ENCODE measurements at regions not wholly inside any gene's neighbourhood (a gene's known extent, or its start where the extent isn't known, plus 50 kb on each side); places are given as distances from the start of the nearest gene placed in this dataset.
"Not testable (repeated sequence)": the region's sequence is repeated elsewhere in the genome, so short reads cannot be mapped to it uniquely, and the experiment has no call there.

DNA sequence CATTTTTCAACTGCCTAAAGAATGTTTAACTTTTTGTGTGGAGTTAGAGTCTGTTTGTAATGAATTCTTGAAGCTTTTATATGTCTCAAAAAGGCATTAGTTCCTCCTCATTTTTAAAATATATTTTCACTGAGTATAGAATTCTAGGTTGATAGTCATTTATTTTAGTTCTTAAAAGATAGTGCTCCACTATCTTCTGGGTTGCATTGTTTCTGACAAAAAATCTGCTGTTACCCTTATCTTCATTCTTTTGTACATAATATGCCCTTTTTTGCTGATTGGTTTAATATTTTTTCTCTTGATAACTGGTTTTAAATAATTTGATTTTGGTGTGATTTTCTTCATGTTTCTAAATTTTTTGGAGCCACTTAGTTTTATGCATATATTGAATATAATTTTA, 754.7 kb upstream of the GYPC start:
- DNase-seq = no peak

DNA sequence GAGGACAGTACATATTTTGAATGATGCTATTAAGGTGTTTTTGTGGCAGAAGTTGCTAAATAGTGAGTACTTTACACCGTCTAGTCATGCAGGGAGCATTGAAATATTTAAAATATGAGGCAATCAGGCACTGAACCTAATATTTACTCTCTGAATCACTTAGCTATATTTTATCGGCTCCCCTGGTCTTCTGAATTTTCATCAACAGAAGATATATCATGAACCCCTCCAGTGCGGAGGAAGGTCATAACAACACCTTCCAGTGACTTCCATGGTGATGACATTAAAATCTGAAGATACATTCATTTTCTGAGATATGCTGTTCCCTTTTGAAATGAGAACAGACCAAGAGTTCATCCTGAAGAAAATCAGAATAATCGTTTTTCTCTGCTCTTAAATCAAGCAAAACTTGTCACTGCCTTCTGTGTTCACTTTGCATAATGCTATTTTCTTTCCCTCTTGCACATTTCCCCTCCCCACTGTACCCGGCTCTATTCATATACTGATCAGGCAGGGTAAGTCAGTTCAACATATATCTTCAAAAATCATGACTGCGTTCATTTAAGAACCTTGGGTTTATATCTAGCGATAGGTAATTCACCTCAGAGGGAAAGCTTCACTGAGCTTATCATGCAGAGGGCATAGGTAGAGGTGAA, 729.9 kb upstream of the GYPC start:
- DNase-seq = no peak

DNA sequence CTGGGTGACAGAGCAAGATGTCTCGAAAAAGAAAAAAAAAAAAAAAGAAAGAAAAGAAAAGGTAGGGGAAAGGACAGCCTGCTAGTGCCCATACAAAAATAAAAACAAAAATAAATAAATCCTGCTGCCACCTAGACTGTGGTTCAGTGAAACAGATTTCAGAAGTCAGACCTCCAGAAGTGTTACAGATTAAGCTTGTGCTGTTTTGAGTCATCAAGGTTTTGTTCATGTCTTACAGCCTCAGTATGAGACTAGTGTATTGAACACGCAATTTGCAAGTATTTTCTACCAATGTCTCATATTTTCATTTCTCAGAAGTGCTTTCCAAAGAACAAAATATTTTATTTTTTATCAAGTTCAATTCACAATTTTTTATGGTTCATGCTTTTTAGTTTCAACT, 720.4 kb upstream of the GYPC start:
- DNase-seq = no peak

DNA sequence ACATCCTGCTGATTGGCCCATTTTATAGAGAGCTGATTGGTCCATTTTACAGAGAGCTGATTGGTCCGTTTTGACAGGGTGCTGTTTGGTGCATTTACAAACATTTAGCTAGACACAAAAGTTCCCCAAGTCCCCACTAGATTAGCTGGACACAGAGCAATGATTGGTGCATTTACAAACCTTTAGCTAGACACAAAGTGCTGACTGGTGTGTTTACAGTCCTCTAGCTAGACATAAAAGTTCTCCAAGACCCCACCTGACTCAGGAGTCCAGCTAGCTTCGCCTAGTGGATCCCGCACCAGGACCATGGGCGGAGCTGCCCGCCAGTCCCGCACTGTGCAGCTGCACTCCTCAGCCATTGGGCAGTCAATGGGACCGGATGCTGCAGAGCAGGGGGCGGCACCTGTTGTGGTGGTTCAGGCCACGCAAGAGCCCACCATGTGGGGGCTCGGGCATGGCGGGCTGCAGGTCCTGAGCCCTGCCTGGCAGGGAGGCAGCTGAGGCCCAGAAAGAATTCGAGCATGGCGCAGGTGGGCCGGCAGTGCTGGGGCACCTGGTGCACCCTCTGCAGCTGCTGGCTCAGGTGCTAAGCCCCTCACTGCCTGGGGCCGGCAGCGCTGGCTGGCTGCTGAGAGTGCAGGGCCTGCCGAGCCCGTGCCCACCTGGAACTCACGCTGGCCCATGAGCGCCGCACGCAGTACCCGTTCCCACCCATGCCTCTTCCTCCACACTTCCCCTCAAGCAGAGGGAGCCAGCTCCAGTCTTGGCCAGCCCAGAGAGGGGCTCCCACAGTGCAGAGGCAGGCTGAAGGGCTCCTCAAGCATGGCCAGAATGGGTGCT, 713.2 kb upstream of the GYPC start:
- DNase-seq = no peak

DNA sequence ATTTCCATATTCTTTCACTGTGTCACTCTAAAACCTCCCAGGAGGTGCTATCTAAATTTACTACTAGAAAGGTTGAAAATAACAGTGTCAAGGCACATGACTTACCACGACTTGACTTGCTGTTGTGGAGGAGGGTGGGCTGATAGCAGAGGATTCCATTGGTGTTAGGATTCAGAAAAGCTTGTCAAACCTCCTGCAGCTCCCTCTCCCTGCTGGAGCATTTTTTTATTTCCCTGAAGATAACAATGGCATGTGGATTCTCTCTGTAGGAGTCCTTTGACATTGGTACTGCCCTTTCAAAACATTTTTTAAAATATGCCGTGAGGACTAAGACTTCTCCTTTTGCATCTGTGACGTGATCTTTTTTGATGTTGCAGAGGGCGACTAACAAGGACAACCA, 696.9 kb upstream of the GYPC start:
- DNase-seq = no peak

DNA sequence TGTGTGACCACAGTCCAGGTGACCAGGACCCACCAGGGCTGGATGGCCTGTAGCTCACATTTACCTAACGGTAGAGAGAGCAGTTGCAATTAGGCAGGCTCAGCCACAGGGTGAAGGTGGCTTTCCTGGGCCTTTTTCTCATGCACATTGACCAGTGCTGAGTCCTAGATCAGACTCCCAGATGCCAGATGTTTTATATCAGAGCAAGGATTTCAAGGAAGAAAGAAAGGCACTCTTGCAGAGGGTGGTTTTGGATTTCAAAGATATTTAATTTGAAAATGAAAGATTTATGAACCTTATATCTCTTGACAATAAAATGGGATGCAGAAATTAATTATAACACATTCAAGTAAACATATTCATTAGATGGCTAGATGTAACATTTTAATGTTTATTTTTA, 694.2 kb upstream of the GYPC start:
- no peak for DNase-seq

DNA sequence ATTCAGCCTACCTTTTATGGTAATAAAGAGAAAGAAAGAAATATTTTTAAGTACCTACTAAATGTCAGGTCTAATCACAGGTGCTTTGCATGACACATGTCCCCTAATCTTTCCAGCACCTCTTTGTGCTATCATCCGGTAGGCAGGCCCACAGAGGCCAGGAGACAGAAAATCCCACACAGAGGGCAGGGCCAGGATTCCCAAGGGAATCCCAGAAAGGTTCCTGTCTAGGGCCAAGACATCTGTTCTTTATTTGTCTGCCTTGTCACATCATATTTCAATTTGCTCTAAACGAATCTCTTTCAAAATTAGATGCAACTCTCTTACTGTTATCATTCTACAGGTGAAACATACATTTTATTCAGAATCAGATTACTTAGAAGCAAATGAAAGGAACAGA, 676.1 kb upstream of the GYPC start:
- DNase-seq = no peak

DNA sequence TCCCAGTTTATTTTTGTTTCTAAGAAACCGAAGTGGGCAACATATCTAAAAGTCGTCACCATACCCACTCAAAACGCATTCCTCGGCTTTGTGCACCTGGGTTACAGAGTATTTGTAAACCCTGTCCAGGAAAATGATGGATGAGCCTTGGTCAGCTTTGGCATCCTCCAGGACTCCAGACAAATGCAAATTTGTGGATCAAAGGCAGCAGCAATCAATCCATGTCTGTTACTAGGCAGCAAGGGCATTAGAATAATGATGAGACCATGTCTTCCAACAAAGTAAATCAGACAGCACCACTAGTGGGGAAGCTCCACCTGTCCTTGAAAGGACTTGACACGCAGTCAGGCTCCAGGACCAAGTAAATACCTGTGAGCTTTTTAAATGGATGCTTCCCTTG, 672.6 kb upstream of the GYPC start:
- DNase-seq = no peak

DNA sequence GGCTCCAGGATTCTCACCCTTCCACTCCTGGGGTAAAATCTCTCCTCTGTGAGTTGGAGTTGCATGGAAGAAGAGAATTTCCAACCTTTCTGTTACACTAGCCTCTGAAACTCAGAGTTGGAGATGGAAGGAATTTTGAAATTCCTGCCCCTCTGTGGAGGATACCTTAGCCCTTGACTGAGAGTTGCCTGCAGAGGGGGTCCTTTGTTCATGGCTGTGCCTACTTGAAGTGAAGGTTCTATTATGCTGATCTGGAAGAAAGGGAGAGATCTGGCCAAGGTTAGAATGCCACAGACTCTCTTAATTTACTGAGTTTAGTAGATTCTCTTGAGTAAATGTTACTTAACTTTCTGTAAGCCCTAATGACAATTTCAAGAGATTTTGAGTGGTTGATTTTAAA, 626.6 kb upstream of the GYPC start:
- no peak for DNase-seq

DNA sequence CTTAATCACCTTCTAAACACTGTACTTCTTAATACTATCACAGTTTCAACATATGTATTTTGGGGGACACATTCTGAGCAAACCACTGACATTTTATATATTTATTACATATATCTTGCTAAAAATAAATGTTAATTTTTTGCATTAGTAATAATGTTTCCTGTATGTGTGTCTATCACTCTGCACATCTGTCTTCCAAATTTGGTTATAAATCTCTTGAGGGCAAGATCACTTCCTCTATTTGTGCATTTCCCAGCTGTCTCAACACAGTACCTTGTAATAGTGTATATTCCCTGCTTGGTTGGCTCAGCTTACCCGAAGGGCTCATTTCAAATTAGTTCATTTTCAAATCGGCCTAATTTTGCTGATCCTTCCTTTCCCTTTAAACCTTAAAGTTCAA, 617.1 kb upstream of the GYPC start:
- no peak for DNase-seq

DNA sequence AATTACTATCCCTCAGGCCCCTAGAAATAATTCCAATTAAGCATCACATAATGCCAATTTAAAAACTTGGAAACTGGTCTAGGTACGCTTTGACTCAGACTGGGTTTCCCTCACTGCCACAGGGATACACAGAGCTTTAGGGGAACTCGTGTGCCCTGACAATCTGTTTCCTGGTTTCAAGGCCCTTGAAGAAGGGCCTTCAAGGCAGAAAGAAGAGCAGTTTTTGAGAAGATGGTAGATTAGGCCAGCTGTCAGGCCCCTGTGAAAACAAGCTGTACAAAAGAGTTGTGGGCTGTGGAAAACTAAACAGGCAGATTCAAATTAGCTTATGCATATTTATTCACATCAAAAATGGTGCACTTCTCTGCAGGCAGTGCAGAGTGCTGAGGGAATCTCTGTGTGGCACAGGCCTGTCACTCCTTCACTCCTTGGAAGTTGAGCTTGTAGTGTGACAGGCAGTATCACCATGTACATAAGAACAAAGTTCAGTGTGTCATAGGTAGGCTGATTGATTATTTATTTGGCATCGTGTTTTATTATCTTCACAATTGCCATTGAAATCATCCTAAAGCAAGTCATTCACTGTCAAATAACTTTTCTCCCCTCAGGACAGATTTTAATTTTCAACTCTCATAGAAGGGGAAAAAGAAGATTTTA, 614.4 kb upstream of the GYPC start:
- no peak for DNase-seq

DNA sequence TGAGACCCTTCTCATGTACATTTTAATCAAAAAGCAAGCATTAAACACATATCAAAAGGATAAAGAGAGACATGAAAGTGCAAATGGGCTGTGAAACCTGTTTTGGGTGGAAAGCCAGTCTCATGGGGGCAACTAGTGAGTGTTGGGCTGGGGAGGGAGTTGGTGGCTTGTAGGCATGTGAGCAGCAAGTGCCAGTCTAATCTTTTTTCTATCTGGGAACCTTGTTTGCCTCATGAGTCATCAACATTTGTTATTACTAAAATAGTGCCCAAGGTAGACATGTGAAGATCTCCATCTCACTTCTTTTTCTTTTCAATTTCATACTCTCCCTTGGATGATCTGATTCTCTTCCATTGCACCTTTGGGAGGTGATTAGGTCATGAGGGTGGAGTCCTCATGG, 613.9 kb upstream of the GYPC start:
- no peak for DNase-seq

DNA sequence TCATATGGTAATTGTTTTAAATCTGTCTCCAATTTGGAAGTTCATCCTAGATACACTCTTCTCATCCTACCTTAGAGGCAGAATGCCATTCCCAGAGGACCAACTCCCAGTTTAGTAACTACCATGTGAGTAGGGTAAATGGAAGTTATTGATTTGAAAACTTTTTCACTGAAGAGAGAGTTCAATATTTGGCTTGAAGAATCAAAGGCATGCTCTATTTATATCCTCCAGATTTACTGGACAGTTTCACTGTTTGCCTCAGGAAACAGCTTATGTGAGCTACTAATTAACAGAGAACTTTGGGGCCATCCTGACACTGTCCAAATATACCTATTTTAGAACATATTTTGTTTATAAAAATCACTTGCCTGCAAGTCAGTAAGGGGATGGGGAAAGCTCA, 607.2 kb upstream of the GYPC start:
- DNase-seq = no peak

DNA sequence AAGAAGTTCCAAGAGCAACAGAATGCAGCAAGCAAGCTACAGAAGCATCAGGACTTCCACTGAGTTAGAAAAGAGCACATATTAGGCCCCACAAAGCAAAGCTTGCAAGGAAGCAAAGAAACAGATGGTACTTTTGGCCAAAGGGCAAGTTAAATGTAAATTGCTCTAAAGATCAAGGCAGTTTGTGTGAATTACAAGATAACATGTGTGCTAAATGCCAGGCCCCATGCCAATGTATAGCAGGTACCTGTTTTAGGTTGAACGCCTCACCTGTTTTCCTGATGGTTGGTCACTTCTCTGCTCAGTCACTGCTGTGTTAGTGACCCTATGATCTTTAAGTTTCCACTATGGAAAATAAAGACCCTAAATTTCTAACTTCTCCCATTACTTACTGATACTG, 606.5 kb upstream of the GYPC start:
- DNase-seq = no peak

DNA sequence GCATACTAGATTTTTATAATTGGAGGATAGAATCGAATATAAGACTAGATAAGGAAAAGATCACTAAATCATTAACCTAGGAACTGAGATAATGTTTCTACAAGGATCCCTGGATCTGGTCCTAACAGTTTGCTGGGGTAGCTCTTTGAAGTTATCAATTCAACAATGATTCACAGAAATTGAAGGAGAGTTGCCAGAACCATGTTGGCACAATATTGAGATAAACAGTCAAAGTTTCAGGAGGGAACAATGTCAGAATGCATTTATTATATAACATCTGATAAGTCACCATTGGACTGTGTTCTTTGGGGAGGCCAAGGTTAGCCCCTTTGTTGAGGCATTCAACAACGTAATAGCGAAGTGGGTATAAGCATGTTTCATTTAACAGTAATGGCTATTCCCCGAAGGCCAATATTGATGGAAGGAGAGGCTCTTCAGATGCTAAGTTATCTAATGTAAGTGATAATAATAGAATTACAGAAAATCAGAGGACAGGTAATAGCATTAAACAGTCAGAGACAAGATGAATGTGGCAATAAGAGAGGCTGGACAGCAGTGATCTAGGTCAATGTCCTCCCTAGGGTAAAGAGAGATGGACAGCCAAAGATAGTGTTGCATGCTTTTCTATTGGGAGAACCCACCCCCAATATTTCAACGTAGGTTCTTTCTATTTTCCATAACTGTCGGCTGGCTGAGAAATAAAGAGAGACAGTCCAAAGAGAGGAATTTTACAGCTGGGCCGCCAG, 604.8 kb upstream of the GYPC start:
- DNase-seq = no peak

DNA sequence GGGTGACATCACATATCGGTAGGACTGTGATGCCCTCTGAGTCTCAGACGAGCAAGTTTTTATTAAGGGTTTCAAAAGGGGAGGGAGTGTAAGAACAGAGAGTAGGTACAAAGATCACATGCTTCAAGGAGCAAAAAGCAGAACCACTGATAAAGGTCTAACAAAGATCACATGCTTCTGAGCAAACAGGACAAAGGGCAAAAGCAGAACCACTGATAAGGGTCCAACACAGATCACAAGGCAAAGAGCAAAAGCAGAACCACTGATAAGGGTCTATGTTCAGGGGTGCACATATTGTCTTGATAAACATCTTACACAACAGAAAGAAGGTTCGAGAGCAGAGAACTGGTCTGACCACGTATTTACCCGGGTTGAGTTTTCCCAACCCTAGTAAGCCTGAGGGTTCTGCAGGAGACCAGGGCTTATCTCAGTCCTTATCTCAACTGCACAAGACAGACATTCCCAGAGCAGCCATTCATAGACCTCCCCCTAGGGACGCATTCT, 604.2 kb upstream of the GYPC start:
- DNase-seq = not testable (repeated sequence)

DNA sequence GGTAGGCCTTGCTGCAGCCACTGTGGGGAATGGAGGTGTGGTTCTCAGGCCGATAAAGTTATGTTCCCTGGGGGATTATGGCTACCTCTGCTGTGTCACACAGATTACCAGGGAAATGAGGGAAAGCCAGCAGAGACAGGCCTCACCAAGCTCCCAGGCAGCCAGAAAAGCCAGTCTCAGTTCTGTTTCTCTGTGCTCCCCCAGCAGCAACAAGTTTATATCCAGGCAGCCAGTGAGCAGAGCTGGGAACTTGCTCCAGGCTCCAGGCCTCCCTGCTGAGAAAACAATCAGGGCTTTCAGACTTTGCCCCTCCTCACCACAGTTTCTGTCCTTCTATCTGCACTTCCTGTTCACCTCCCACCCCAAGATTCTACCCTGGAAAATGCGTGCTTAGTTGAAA, 596.6 kb upstream of the GYPC start:
- DNase-seq = no peak

DNA sequence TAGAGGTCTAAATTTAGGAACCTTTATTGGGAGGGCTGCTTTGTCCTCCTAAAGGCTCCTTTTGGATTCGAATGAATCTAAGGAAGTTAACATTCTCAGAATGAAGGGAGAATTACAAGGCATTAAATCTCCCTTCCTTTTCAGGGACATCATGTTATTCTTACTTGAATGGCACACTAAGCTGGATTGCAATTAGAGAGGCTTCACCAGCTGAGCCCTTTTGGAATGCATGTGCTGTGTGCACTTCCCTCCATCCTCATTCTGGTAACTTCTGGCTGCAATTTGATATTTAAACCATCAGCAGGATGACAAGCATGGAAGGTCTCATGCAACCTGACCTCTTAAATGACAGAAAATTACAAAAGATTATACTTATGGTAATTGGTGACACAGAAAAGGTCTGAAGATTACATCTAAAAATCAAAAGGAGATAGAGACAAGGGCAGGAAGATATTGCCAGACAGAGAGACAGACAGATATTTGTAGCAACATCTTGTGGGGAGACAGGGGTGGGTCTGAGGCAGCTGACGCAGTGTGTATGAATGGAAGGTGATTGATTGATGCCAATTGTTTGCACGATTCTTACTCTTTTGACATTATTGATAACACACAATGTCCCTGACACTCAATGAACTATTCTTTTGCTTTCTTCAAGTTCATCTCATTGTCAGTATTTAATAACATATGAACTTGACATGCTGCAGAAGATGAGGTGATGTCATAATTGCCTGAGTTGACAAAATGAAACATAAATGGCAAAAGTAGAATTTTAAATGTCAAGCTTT, 570.8 kb upstream of the GYPC start:
- DNase-seq = no peak

DNA sequence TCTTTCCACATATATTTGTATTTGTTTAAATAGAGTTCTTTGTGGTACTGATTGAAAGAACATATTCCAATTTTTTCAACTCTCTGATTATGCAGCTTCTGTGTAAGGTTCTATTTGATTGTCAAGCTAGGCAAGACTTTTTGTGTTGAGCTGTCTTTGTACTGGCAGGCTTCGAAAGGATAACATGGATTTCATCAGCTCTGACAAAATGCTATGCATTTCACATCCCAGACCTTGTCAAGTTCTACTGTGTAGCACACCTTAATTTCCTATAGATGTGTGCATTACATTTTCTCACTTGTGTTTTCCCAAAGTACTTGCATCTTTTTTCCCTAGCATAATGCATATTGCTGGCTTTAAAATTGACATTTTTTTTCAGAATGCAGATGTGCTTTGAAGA, 555.0 kb upstream of the GYPC start:
- DNase-seq = no peak

DNA sequence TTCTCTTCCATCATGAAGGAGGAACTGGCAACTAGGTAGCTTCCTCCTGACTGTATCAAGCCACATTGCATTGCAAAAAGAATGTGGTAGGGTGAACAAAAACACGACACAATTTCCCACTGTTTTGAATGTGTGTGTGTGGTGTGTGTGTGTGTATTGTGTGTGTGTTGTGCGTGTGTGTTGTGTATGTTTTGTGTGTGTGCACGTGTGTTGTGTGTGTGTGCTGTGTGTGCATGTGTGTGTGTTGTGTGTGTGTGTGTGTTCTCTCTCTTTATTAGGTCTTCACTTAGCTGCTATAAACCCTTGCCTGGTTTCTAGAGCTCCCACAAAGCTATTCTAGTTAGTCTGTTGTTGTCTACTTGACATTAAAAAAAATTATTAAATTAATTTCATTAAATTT, 550.0 kb upstream of the GYPC start:
- DNase-seq = no peak

DNA sequence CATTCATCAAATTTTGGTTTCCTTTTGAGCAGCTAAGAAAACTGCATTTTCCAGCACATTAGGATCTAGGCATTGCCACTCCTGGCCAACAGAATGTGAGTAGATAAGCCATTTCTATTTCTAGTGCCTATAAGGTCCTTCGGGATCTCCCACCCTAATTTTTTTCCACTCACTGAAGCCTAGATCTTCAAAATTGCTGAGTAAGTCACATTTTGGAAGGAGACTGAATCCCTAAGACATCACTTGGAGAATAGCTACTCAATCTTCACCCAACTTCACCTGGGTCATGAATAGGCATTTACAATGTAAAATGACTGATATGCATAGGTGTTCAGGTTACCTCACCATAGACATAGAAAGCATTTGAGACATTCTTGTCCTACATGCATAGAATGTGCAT, 548.1 kb upstream of the GYPC start:
- no peak for DNase-seq

DNA sequence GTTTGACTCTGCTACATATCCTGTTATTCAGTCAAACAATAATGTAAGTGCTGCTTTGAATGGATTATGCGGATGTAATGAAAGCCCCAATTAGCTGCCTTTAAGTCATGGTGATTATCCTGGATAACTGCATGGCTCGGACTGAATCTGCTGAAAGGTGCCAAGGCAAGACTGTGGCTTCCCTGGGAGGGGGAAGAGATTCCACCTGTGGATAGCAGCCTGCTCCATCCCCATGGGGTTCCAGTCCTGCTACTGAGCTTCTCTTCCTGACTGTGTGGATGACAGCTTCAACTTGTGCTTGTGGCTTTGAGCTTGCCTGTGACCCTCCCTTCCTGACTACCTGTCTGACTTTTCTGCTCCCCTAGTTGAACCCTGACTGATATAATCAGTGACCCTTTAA, 540.0 kb upstream of the GYPC start:
- no peak for DNase-seq

DNA sequence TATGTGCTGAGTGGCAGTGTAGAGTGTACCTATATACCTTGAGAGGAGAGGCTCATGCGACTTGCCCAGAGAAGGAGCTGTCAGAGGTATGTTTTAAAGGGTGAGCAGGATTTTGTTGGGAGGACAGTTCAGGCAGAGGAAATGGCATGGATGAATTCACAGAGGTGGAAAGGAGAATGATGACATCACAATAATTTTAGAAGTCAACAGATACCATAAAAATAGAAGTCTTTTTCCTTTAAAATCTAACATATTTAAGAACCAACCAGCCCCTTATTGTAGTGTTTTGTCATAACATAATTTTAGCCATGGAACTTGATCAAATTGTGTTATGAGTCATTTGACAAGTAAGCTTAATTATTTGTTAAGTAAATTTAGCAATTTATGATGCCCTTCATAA, 538.1 kb upstream of the GYPC start:
- DNase-seq = no peak

Measured in GOT3 (cell line).